ENCODE measurements at regions not wholly inside any gene's neighbourhood (a gene's known extent, or its start where the extent isn't known, plus 50 kb on each side); places are given as distances from the start of the nearest gene placed in this dataset.
"Not testable (repeated sequence)": the region's sequence is repeated elsewhere in the genome, so short reads cannot be mapped to it uniquely, and the experiment has no call there.

DNA sequence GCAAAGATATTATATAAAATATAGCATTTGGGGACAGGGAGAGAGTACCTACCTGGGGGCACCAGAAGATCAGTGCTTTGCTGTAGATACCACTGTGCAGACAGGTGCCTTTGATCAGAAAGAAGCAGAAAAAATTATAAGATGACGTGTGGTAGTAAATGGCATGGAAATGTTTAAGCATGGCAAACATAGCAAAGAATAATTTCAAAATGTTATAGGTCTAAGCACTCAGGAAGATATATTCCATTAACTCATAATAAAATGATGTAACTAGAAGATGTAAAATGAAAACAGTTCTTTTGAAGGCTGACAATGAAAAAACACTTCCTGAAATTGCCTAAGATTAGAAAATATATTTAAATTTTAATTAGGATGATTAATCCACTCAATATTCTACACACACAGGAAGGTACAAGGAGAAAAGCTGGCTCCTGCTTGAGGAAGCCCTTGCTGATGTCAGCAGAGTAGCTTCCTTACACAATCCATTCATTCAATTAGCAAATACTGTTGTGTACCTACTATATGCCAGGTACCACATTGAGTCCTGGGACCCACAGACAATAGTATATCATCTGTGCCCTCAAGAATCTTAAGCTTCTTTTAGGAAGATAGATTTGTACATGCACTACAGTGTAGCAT is 290.2 kb upstream of the CNR1 start:
- no peak for DNase-seq (ENCODE audit: low spot score)

GRCh38 chr6:88455317-88455716 is 289.2 kb upstream of the CNR1 start:
- no peak for DNase-seq (ENCODE audit: low spot score)

GRCh38 chr6:88454658-88455057 is 288.5 kb upstream of the CNR1 start:
- DNase-seq (ENCODE audit: low spot score): no peak

- DNase-seq (ENCODE audit: low spot score): no peak
Observed at GRCh38 chr6:88449770-88450169, 283.6 kb upstream of the CNR1 start.

DNA sequence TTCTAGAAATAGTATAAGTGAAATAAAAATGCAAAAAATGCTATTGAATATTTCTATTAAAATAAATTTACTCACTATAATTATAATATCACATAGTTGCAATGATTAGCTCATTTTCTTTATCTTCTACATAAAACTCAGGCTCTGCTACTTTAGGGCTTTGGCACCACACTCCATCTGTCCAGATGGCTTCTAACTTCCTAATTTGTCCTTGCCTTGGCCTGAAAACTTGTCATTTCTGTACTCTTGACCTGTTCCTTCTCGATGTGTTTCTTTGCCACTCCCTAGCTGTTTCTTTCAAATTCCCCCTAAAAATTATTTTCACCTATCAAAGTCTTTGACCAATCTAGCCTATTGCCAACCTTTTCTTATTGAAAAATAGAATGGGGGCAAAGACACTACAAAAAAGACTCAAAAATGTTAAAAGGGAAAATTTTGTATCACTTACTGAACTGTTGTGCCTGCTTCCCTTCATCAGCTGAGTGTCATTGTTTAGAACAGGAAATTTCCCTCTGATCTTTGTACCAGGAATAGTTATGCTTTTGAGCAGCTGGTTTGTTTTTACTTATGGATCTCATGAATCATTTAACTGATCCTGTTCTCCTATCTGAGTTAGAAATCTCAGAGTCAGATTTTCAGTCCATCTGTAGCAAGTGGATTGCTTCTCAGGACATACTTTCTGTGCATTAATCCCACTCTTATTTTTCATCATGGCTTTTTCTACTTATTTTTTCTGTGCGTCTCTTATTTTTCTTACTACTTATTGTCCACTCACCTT is 279.2 kb upstream of the CNR1 start:
- DNase-seq (ENCODE audit: low spot score): no peak

GRCh38 chr6:88443554-88443953 is 277.4 kb upstream of the CNR1 start:
- DNase-seq (ENCODE audit: low spot score): no peak

DNA sequence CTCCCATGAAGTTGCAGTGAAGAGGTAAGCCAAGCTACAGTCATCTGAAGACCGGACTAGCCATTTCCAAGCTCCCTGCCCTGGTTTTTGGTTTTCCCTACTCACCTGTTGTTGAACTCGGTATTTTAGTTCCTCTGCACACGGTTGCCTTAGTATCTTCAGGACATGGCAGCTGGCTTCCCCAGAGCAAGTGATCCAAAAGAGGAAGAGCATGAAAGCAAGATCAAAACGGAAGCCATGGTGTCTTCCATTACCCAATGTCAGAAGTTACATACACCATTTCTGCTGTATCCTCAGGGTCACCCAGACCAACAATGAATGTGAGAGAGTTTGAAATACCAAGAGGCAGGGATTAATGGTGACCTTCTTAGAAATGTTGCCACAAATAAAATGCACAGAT is 276.6 kb upstream of the CNR1 start:
- DNase-seq (ENCODE audit: low spot score): no peak

GRCh38 chr6:88441346-88441745 is 275.2 kb upstream of the CNR1 start:
- DNase-seq (ENCODE audit: low spot score): no peak

- no peak for DNase-seq (ENCODE audit: low spot score)
Observed at GRCh38 chr6:88428068-88428467, 261.9 kb upstream of the CNR1 start.

DNA sequence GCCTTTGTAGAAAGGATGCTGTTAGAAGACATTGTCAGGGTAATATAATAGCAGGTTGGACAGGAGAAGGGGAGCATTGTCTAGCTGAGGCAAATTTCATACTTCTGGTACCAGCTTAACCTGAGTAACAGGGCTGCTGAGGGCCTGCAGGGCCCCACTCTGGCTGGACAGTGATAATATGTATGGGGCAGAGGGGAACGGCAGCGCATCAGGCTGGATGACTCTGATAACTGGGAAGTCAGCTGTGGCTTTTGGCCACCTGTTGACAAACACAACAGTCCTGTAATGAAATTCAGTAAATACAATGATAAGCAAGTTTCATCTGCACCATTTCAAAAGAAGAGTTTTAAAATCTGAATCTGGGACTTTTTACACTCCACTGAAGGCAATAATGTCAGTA is 259.9 kb upstream of the CNR1 start:
- DNase-seq (ENCODE audit: low spot score): no peak

DNA sequence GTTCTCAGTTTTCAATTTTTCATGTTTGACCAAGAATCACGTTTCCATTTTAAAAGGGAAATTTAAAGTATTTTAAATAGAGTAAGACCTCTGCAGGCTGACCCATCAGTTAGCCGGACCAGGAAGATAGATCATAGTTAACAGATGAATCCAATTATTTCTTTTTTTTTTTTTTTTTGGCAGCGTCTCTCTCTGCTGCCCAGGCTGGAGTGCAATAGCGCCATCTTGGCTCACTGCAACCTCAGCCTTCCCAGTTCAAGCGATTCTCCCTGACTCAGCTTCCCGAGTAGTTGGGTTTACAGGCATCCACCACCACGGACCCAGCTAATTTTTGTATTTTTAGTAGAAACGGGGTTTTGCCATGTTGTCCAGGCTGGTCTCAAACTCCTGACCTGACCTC is 256.7 kb upstream of the CNR1 start:
- no peak for DNase-seq (ENCODE audit: low spot score)

DNA sequence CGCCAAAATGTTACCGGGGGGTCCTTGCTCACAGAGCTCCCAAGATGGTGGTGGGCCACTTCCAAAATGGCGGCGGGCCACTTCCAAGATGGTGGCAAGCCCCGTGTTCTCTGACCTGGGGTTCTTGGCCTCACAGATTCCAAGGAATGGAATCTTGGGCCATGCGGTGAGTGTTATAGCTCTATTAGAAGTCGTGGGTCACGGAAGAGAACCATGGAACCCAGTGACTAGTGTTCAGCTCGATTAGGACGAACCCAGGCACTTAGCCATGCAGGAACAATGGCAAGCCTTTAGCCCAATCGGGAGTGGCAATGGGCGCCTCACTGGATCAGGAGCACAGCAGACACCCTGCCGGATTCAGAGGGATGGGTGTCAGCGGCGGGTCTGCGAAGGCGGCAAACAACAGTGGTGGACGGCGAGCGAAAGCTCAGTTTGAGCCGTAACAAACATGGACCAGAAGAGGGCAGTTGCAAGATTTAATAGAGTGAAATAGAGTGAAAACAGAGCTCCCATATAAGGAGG is 254.9 kb upstream of the CNR1 start:
- not testable (repeated sequence) for DNase-seq (ENCODE audit: low spot score)

DNA sequence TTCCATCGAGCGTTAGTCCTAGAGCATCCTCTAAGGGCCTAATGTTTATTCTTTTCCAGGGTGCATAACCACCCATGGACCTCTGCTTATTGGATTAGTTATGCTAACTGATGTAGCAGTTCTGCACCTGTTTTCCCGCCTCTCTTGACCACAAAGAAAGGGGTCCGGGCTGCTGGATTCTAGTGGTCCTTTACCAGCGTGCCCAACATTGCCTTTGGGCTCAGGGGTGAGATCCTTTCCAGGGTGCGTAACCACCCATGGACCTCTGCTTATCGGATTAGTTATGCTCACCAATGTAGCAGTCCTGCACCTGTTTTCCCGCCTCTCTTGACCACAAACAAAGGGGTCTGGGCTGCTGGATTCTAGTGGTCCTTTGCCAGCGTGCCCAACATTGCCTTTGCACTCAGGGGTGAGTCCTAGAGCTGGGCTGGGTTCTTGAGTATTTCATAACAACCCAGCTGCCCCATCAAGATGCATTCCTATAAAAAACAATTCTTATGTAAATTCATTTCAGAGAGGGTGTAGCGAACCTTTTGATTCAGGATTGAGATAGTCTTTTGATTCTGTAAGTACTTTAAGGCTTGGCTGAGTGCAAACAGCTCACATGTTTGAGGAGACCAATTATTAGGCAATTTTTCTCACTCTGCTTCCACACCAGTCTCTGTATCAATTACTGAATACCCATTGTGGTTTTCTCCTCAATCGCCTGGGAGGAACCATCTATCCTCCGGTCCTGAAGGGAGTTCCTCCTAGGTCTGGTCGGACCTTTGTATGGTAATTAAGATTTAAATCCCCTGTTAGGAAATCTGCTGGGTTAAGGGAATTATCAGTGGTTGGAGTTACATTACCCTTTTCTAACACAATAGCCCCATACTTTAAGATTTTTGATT is 253.0 kb upstream of the CNR1 start:
- DNase-seq (ENCODE audit: low spot score): not testable (repeated sequence)

- not testable (repeated sequence) for DNase-seq (ENCODE audit: low spot score)
Observed at GRCh38 chr6:88417361-88417760, 251.2 kb upstream of the CNR1 start.

DNA sequence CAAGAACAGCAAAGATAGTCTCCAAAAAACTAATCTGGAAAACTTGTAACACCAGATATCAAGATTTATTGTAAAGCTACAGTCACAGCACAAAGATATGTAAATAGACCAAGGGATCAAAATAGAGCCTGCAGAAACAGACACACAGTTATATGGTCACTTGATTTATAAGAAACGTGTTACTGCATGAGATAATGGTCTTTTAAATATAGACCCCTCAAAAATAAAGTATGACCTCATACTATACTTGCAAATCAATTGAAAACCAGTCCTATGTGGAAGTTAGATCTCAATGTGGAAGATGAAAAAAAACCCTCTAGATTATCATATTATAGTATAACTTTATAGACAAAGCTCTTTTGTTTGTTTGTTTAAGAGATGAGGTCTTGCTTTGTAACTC is 247.3 kb upstream of the CNR1 start:
- DNase-seq (ENCODE audit: low spot score): no peak

DNA sequence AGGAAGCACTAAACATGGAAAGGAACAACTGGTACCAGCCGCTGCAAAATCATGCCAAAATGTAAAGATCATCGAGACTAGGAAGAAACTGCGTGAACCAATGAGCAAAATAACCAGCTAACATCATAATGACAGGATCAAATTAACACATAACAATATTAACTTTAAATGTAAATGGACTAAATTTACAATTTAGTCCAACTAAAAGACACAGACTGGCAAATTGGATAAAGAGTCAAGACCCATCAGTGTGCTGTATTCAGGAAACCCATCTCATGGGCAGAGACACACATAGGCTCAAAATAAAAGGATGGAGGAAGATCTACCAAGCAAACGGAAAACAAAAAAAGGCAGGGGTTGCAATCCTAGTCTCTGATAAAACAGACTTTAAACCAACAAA is 242.2 kb upstream of the CNR1 start:
- not testable (repeated sequence) for DNase-seq (ENCODE audit: low spot score)

DNA sequence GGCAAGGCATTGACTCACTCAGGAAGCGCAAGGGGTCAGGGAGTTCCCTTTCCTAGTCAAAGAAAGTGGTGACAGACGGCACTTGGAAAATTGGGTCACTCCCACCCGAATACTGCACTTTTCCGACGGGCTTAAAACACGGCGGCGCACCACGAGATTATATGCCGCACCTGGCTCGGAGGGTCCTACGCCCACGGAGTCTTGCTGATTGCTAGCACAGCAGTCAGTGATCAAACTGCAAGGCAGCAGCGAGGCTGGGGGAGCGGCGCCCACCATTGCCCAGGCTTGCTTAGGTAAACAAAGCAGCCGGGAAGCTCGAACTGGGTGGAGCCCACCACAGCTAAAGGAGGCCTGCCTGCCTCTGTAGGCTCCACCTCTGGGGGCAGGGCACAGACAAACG is 240.5 kb upstream of the CNR1 start:
- not testable (repeated sequence) for DNase-seq (ENCODE audit: low spot score)

- DNase-seq (ENCODE audit: low spot score): no peak
Observed at GRCh38 chr6:88403486-88403885, 237.3 kb upstream of the CNR1 start.

DNA sequence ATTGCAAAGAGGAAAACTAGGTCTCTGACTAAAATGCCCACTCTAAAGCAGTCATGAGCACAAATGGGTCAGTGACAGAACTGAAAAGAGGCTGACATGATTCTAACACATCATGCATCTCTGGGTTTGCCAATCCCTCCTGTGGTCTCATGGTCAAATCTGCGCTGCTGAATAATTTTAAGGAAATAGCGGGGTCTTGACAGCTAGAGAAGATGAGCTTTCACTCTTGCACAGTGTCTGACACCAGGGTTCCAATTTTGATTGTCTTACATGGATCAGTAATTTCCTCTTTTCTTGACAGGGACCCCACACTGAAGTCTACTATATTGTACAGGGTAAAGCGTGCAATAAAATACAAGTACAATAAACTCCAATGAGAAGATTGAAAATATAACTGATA is 236.8 kb upstream of the CNR1 start:
- DNase-seq (ENCODE audit: low spot score): no peak

DNA sequence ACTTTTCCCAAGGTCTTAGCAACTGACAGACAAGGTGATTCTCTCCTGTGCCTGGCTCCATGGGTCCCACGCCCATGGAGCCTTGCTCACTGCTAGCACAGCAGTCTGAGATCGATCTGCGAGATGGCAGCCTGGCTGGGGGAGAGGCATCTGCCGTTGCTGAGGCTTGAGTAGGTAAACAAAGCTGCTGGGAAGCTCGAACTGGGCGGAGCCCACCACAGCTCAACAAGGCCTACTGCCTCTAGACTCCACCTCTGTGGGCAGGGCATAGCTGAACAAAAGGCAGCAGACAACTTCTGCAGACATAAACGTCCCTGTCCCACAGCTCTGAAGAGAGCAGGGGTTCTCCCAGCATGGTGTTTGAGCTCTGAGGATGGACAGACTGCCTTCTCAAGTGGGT is 224.9 kb upstream of the CNR1 start:
- DNase-seq (ENCODE audit: low spot score): not testable (repeated sequence)

DNA sequence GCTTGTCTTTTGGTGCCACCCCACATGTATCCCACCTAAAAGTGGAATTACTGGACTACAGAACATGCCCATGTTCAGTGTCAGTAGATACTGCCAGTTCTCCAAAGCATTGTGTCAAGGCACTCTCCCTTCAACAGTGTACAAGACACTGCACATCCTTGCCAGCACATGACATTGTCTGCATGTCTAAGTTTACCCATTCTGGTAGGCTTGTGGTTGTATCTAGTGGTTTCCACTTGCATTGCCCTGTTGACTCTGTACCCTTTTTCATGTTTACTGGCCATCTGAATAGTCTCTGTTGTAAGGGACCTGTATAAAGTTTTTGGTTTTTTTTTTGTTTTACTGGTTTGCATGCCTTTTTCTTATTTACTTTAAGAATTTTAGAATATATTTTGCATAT is 222.4 kb upstream of the CNR1 start:
- DNase-seq (ENCODE audit: low spot score): no peak

- no peak for DNase-seq (ENCODE audit: low spot score)
Observed at GRCh38 chr6:88386167-88386566, 220.0 kb upstream of the CNR1 start.

GRCh38 chr6:88383183-88383582 is 217.0 kb upstream of the CNR1 start:
- DNase-seq (ENCODE audit: low spot score): no peak

Measured in RKO (cell line).